RWPE2 (cell line): ENCODE measurements at regions not wholly inside any gene's neighbourhood (a gene's known extent, or its start where the extent isn't known, plus 50 kb on each side); places are given as distances from the start of the nearest gene placed in this dataset.

ENCODE experiments used
- ATAC-seq: fragments of 200-7000 bp; cut with Tn5 transposase; 3 replicates; pipeline ENCODE4 v1.9.1; 2021; ENCODE audit warnings: low read depth
- DNase-seq: peaks from one replicate; pipeline ENCODE4 v3.0.0-alpha.2; 2020; ENCODE audit warnings: low spot score
- H3K27ac ChIP-seq: fragments of 450-650 bp; 2 replicates; pipeline ENCODE4 v1.5.1; 2017; ENCODE audit warnings: mild to moderate bottlenecking; ENCODE audit not compliant: poor library complexity, severe bottlenecking
- H3K27me3 ChIP-seq: fragments of 250-450 bp; sonication (Bioruptor Pico); 2 replicates; pipeline ENCODE4 v1.5.1; 2021; ENCODE audit warnings: mild to moderate bottlenecking, moderate library complexity; ENCODE audit not compliant: insufficient read depth, poor library complexity, severe bottlenecking
- H3K36me3 ChIP-seq: fragments of 250-450 bp; sonication (Bioruptor Pico); 2 replicates; pipeline ENCODE4 v1.5.1; 2020; ENCODE audit warnings: low read depth, mild to moderate bottlenecking, moderate library complexity
- H3K4me1 ChIP-seq: fragments of 250-450 bp; sonication (Bioruptor Pico); 2 replicates; pipeline ENCODE4 v1.5.1; 2021; ENCODE audit warnings: mild to moderate bottlenecking, moderate library complexity; ENCODE audit not compliant: insufficient read depth, poor library complexity, severe bottlenecking
- H3K4me3 ChIP-seq: fragments of 250-450 bp; sonication (Bioruptor Pico); 2 replicates; pipeline ENCODE4 v1.5.1; 2021; ENCODE audit warnings: mild to moderate bottlenecking, moderate library complexity; ENCODE audit not compliant: severe bottlenecking
- H3K9me3 ChIP-seq: fragments of 250-450 bp; sonication (Bioruptor Pico); 2 replicates; pipeline ENCODE4 v1.5.1; 2021; ENCODE audit warnings: mild to moderate bottlenecking, moderate library complexity; ENCODE audit not compliant: severe bottlenecking
- TF ChIP-seq, protein P1 (sequence below): fragments of 450-650 bp; IDR thresholded peaks from one replicate; pipeline ENCODE4 v1.5.1; 2017; ENCODE audit warnings: mild to moderate bottlenecking, moderate library complexity; ENCODE audit not compliant: poor library complexity, severe bottlenecking

DNA sequence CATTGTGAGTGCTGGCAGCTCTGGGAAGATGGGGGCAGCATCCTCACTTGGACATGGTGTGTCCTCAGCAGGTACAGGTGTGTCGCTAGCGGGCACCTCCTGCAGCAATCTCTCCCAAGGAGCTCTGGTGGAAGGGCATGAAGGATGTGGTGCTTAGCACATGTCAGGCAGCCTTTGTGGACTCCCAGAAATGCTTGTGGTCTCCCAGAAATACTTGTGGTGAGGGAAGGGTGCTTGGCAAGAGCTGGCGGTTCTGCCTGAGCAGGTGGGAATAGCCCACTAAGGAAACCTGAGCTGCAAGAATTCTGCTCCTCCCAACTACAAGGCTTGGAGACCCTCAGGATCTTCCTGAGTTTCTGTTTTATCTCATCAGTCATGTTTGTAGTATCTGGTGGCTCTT is 371.6 kb downstream of the PRDM2 start:
- Histone ChIP-seq H3K4me3 (no peak overlapping the region), H3K9me3 (no peaks in the 10 kb centered on the region), H3K4me1 (no peaks in the 10 kb centered on the region), H3K27me3 (no peaks in the 10 kb centered on the region), H3K27ac (no peak overlapping the region), H3K36me3 (no peaks in the 10 kb centered on the region)
- TF ChIP-seq, protein P1, sequence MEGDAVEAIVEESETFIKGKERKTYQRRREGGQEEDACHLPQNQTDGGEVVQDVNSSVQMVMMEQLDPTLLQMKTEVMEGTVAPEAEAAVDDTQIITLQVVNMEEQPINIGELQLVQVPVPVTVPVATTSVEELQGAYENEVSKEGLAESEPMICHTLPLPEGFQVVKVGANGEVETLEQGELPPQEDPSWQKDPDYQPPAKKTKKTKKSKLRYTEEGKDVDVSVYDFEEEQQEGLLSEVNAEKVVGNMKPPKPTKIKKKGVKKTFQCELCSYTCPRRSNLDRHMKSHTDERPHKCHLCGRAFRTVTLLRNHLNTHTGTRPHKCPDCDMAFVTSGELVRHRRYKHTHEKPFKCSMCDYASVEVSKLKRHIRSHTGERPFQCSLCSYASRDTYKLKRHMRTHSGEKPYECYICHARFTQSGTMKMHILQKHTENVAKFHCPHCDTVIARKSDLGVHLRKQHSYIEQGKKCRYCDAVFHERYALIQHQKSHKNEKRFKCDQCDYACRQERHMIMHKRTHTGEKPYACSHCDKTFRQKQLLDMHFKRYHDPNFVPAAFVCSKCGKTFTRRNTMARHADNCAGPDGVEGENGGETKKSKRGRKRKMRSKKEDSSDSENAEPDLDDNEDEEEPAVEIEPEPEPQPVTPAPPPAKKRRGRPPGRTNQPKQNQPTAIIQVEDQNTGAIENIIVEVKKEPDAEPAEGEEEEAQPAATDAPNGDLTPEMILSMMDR = no peak
- DNase-seq (no peak), ATAC-seq (no peak)

DNA sequence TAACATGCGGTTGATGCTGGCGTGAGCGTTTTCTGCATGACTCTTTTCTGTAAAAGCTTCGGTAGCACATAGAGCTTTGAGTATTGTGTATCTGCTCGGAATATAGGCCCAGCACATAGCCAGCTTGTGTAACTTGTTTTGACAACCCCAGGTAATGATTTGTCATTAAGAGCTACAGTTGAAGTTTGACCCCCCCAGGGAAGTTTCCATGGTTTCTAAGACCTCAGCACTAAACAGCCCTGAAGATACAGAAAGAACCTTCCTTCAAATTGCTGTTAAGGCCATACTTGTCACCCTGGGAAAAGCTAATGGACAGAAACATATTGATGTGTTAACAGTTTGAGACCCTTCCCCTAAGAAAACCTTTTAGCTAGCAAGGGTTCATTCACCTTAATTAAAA is 380.7 kb downstream of the PRDM2 start:
- Histone ChIP-seq H3K4me1 (no peaks in the 10 kb centered on the region), H3K9me3 (no peaks in the 10 kb centered on the region), H3K27ac (no peak overlapping the region), H3K36me3 (no peaks in the 10 kb centered on the region), H3K27me3 (no peaks in the 10 kb centered on the region), H3K4me3 (no peak overlapping the region)
- DNase-seq = no peak
- no peak for ATAC-seq
- TF ChIP-seq, protein P1 = no peak

DNA sequence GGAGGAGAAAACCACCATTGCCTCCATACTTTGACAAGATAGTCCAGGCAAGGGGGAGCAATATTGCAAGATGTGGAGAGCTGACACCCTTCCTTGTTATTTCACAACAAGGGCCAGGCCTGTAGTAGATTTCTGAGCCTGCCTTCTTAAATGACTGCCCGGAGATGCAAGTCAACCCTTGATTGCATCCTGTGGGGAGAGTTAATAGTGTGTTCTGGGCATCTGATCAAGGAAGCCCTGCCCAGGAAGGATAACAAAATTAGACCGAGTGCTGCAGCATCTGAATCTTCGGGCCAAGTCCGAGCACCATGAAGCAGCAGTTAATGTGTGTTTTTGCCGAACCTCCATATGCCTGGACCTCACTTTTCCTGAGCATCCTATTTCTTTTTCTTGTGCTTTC is 382.3 kb downstream of the PRDM2 start:
- ATAC-seq (no peak), DNase-seq (no peak)
- no peaks in the 10 kb centered on the region for H3K9me3 ChIP-seq
- H3K4me3 ChIP-seq = no peak overlapping the region
- H3K27me3 ChIP-seq = no peaks in the 10 kb centered on the region
- H3K4me1 ChIP-seq = no peaks in the 10 kb centered on the region
- H3K27ac ChIP-seq = no peak overlapping the region
- TF ChIP-seq, protein P1 = no peak
- no peaks in the 10 kb centered on the region for H3K36me3 ChIP-seq

DNA sequence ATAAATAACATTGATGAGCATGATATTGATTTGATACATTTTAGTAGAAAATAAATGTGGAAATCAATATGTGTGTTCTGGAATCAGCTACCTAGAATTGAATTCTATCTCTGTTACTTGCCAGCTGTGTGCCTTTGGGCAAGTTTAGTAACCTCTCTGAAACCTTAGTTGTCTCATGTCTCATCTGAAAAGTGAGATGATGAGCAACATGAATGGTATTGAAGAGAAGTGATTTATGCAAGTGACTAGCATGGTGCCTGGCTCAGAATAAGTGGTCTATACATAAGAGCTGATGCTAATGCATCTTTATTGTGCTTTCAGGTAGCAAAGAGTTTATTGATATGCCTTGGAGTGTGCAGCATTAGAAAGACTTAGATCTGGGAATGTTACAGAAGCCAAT is 383.3 kb downstream of the PRDM2 start:
- no peaks in the 10 kb centered on the region for H3K36me3 ChIP-seq
- no peaks in the 10 kb centered on the region for H3K4me1 ChIP-seq
- TF ChIP-seq, protein P1 = no peak

DNA sequence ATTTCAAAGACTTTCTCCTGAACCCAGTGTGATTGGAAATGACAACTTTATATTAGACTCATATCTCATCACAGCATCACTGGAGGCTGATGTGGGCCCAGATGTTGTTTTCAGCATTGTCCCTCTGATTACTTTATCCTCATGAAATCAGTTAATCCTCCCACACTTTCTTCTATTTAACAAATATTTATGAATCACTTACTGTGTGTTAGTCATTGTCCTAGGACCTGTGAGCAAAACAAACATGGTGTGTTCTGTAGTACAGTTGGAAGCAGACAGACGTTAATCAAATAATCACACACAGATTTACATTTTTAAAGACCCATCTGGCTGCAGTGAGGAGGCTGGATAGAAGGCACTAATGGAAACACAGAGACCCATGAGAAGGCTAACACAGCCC is 383.7 kb downstream of the PRDM2 start:
- Histone ChIP-seq H3K4me3 (no peak overlapping the region), H3K9me3 (no peaks in the 10 kb centered on the region), H3K27ac (no peak overlapping the region), H3K36me3 (no peaks in the 10 kb centered on the region), H3K27me3 (no peaks in the 10 kb centered on the region), H3K4me1 (no peaks in the 10 kb centered on the region)
- DNase-seq (no peak), ATAC-seq (peak; percentile 45; the same call in 1 of the 3 replicates)
- TF ChIP-seq, protein P1 = no peak

More for the DNA sequence above, 383.3 kb downstream of the PRDM2 start:
- H3K27ac ChIP-seq = no peak overlapping the region
- no peak for DNase-seq
- no peaks in the 10 kb centered on the region for H3K27me3 ChIP-seq
- H3K4me3 ChIP-seq = no peak overlapping the region
- no peaks in the 10 kb centered on the region for H3K9me3 ChIP-seq
- no peak for ATAC-seq
